A673 (cell line): ENCODE measurements at regions not wholly inside any gene's neighbourhood (a gene's known extent, or its start where the extent isn't known, plus 50 kb on each side); places are given as distances from the start of the nearest gene placed in this dataset.

Experiments used
- BruUV-seq: library from RNA; stranded (reverse); fragments of 400-500 nt; replicated peaks from 2 replicates; lab custom pipeline; 2021; lab: Mats Ljungman, UMichigan
- CTCF ChIA-PET: fragments of 300-600 bp; sonication (Branson Sonifier 250); formaldehyde crosslinking; loops from one replicate; lab custom pipeline; 2022; ENCODE audit warnings: antibody characterized with exemption; lab: Charles Lee
- POLR2A ChIA-PET: fragments of 300-600 bp; sonication (Branson Sonifier 250); formaldehyde crosslinking; loops from one replicate; lab custom pipeline; 2022; ENCODE audit warnings: antibody characterized with exemption; ENCODE audit not compliant: low non-redundant PET; lab: Charles Lee
- DNase-seq: peaks from one replicate; pipeline ENCODE4 v3.0.0-alpha.2; 2015; ENCODE audit warnings: low spot score
- H3K27ac ChIP-seq: fragments of 200-600 bp; sonication (generic); 2 replicates; pipeline ENCODE4 v1.5.1; 2016; ENCODE audit warnings: mixed run types, low read depth, mild to moderate bottlenecking, mixed read lengths, antibody characterized with exemption, low read length; ENCODE audit not compliant: poor library complexity, severe bottlenecking
- H3K27me3 ChIP-seq: fragments of 200-600 bp; sonication (generic); replicated peaks from 2 replicates; pipeline ENCODE4 v1.6.1; 2017; ENCODE audit warnings: mixed run types, low read depth, mild to moderate bottlenecking, mixed read lengths, antibody characterized with exemption, low read length; ENCODE audit not compliant: insufficient read depth, poor library complexity
- H3K36me3 ChIP-seq: fragments of 200-600 bp; sonication (generic); 2 replicates; pipeline ENCODE4 v1.6.1; 2016; ENCODE audit warnings: mixed run types, mild to moderate bottlenecking, mixed read lengths, antibody characterized with exemption, low read length; ENCODE audit not compliant: insufficient read depth, poor library complexity, severe bottlenecking
- H3K4me1 ChIP-seq: fragments of 200-600 bp; sonication (generic); 2 replicates; pipeline ENCODE4 v1.6.1; 2017; ENCODE audit warnings: mixed run types, mild to moderate bottlenecking, mixed read lengths, antibody characterized with exemption, low read length; ENCODE audit not compliant: insufficient read depth, poor library complexity, severe bottlenecking
- H3K4me3 ChIP-seq: fragments of 200-600 bp; sonication (generic); 2 replicates; pipeline ENCODE4 v1.5.1; 2016; ENCODE audit warnings: low read depth, mixed run types, mild to moderate bottlenecking, mixed read lengths, low read length; ENCODE audit not compliant: poor library complexity, severe bottlenecking
- H3K9me3 ChIP-seq: fragments of 200-600 bp; sonication (generic); 2 replicates; pipeline ENCODE4 v1.6.1; 2016; ENCODE audit warnings: mixed run types, low read depth, mild to moderate bottlenecking, mixed read lengths, antibody characterized with exemption, low read length; ENCODE audit not compliant: poor library complexity, severe bottlenecking
- EZH2 ChIP-seq: fragments of 200-600 bp; sonication (generic); IDR thresholded peaks from 2 replicates; pipeline ENCODE4 v1.6.1; 2017; ENCODE audit warnings: borderline replicate concordance, low read depth, mild to moderate bottlenecking, mixed read lengths, antibody characterized with exemption, low read length; ENCODE audit not compliant: poor library complexity, severe bottlenecking
- intact Hi-C: fragments of 100-400 bp; cut with micrococcal nuclease; formaldehyde crosslinking; loops from one replicate; pipeline ENCODE4 v1.10.0; 2022; ENCODE audit not compliant: unreplicated experiment
- TF ChIP-seq, protein P1 (sequence below): fragments of 300-800, 200-600 bp; sonication (generic); conservative IDR thresholded peaks from 2 replicates; pipeline ENCODE4 v1.5.1; 2017; ENCODE audit warnings: low read depth, mild to moderate bottlenecking, antibody characterized with exemption, low read length, moderate library complexity, mixed read lengths

DNA sequence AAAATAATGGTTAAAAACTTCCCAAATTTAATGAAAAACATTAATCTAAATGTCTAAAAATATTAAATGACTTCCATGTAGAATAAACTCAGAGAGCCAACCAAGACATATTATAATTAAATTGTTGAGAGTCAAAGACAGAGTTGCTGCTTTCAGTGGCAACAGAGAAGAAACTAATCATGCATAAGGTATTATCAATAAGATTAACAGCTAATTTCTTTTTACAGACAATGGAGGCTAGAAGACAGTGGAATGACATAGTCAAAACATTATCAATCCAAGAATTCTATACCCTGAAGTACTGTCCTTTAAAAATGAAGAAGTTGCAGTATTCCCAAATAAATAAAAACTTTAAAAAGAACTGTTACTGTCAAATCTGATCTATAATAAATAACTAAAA is 268.7 kb downstream of the IRX2 start:
- H3K36me3 ChIP-seq = no peaks in the 10 kb centered on the region

DNA sequence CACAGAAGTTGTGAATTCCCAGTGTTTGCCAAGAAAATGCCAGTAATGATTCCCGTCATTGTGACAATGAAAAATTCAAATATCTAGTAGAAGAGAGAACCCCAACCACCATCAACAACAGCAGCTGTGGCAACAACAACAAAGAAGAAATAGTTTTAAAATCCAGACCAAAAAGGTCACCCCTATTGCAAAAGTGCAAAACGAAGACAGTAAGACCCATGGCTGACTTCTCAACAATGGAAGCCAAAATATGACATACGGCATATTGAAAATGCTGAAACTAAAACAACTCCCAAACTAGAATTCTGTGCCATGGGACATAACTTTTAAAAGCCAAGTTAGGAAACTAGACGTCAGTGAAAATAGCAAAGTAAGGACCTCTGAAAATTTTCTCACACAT is 270.6 kb downstream of the IRX2 start:
- BruUV-seq = no TSS peak
- Histone ChIP-seq H3K4me3 (no peak overlapping the region), H3K36me3 (no peaks in the 10 kb centered on the region), H3K27ac (no peak overlapping the region), H3K27me3 (no peaks in the 10 kb centered on the region), H3K4me1 (no peaks in the 10 kb centered on the region), H3K9me3 (peaks cover 46% of the 10 kb centered on the region)
- intact Hi-C loops = no loop called here
- POLR2A ChIA-PET = no interaction called here
- CTCF ChIA-PET = no interaction called here
- DNase-seq = no peak
- TF ChIP-seq EZH2 = no peak
- TF ChIP-seq, protein P1, sequence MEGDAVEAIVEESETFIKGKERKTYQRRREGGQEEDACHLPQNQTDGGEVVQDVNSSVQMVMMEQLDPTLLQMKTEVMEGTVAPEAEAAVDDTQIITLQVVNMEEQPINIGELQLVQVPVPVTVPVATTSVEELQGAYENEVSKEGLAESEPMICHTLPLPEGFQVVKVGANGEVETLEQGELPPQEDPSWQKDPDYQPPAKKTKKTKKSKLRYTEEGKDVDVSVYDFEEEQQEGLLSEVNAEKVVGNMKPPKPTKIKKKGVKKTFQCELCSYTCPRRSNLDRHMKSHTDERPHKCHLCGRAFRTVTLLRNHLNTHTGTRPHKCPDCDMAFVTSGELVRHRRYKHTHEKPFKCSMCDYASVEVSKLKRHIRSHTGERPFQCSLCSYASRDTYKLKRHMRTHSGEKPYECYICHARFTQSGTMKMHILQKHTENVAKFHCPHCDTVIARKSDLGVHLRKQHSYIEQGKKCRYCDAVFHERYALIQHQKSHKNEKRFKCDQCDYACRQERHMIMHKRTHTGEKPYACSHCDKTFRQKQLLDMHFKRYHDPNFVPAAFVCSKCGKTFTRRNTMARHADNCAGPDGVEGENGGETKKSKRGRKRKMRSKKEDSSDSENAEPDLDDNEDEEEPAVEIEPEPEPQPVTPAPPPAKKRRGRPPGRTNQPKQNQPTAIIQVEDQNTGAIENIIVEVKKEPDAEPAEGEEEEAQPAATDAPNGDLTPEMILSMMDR = no peak

More for the DNA sequence above, 268.7 kb downstream of the IRX2 start:
- Histone ChIP-seq H3K4me1 (no peaks in the 10 kb centered on the region), H3K27me3 (no peaks in the 10 kb centered on the region), H3K9me3 (peaks cover 53% of the 10 kb centered on the region), H3K27ac (no peak overlapping the region), H3K4me3 (no peak overlapping the region)
- TF ChIP-seq EZH2 = no peak
- TF ChIP-seq, protein P1 = no peak
- no peak for DNase-seq
- ChIA-PET CTCF (no interaction called here), POLR2A (no interaction called here)
- BruUV-seq = no TSS peak
- intact Hi-C loops = no loop called here

DNA sequence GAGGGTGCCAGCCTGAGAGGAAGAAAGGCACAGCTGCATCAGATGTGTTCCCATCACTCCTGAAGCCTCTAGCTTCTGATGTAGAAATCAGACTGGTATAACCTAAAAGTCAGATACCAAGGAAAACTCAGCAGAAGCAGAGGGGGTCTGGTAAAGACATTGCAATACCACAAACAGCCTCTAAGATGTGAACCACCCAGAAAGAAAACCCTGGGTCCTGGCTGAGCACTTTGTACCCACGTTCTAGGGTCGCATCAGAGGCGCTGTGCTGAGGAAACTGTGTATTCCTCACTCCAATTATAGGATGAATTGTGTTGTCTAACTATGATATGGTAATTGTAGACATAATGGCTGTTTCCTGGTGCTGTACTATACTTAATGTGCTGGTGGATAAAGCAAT is 275.6 kb downstream of the IRX2 start:
- intact Hi-C loops = no loop called here
- no peak for DNase-seq
- BruUV-seq = no TSS peak
- H3K36me3 ChIP-seq = no peaks in the 10 kb centered on the region
- ChIA-PET POLR2A (no interaction called here), CTCF (no interaction called here)
- H3K4me1 ChIP-seq = no peaks in the 10 kb centered on the region
- peaks cover 19% of the 10 kb centered on the region for H3K9me3 ChIP-seq
- TF ChIP-seq, protein P1 = no peak
- no peak for TF ChIP-seq EZH2
- H3K27ac ChIP-seq = no peak overlapping the region
- H3K4me3 ChIP-seq = no peak overlapping the region
- H3K27me3 ChIP-seq = no peaks in the 10 kb centered on the region
